GM12872 (cell line): ENCODE measurements at regions not wholly inside any gene's neighbourhood (a gene's known extent, or its start where the extent isn't known, plus 50 kb on each side); places are given as distances from the start of the nearest gene placed in this dataset.

Experiments
- CTCF ChIP-seq: IDR thresholded peaks from 3 replicates; pipeline ENCODE4 v1.5.1; 2011; ENCODE audit warnings: low read depth, mild to moderate bottlenecking, low read length, moderate library complexity; ENCODE audit not compliant: insufficient read depth

DNA sequence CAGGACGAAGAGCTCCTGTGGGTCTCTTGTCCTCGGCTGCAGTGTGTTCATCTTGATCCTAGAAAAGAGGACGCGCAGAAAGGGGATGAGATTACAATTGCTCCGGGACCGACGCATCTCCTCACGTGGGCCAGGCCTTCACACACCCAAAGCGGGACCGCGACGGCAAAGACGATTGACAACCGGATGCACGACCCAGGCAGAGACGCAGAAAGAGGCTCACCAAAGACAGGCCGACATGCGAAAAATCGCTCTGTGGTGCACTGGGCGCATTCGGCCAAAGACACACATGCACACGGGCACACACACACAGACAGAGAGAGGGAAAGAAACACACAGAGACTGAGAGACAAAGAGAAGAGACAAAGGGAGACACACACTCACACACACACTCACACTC is 1089.9 kb upstream of the DEFB115 start:
- no peak for TF ChIP-seq CTCF

GRCh38 chr20:30168025-30168799 is 1089.3 kb upstream of the DEFB115 start:
- TF ChIP-seq CTCF, result no peak

- TF ChIP-seq CTCF, result no peak
Measured at GRCh38 chr20:30168800-30169138, 1088.7 kb upstream of the DEFB115 start.

DNA sequence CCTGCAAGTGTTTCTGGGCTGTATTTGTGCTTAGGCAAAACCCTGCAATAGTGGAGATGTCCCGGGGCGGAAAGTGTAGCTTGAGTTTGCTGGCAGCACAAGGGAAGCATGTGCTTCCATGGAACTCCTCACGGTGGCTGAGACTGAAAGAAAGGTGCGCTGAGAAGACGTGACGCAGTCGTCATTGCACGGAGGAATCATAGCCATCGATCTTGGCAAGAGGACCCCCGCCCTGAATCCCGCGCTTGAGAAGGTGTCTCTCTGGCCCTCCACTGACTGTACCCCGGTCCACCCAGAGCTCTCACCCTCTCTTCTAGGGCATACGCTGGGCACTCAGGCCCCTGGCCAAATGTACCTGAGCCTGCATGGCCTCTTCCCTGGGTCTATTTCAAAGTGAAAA is 1081.8 kb upstream of the DEFB115 start:
- TF ChIP-seq CTCF, result no peak

GRCh38 chr20:30281584-30282197 is 975.8 kb upstream of the DEFB115 start:
- TF ChIP-seq CTCF, result no peak

DNA sequence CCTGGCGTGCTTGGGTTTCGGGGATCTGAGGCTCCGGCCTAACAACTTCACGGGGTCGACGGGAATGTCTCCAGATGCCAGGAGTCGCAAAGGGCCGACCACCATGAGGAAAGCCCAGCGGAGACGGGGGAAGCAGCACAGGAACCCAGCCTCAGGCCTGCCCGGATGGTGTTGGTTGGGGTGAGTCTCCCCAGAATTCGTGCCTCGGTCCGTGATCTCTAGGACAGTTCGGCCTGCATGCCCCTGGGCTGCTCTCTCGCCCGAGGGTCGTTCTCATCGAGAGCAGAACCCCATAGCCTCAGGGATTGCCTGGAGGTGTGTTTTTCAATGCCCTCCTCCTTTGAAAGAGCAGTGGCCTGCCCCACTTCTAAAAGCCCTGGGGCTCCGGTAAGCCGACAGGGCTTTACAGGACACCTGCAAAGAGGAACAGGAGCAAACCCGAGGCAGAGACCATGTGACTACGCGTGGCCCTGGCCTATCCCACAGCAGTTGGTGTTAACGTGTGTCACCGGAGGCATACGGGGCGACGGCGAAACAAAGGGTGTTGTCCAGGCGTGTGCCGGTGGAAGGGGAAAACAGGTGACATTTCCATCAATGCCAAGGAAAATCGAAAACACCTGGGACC is 973.1 kb upstream of the DEFB115 start:
- TF ChIP-seq CTCF, result no peak

GRCh38 chr20:30285677-30286076 is 971.8 kb upstream of the DEFB115 start:
- TF ChIP-seq CTCF, result no peak
